ENCODE measurements at regions not wholly inside any gene's neighbourhood (a gene's known extent, or its start where the extent isn't known, plus 50 kb on each side); places are given as distances from the start of the nearest gene placed in this dataset.

GRCh38 chr20:41998539-41999341 is 380.6 kb upstream of the CHD6 start:
- Histone ChIP-seq H3K9ac (ENCODE audit: low read length) (no peak overlapping the region), H3K4me3 (ENCODE audit: low read depth, low read length, poor library complexity, severe bottlenecking) (no peak overlapping the region), H2AFZ (ENCODE audit: low read length) (no peak overlapping the region), H3K4me1 (ENCODE audit: insufficient read depth, low read length, severe bottlenecking) (no peaks in the 10 kb centered on the region), H3K4me2 (ENCODE audit: low read length) (no peak overlapping the region), H3F3A (ENCODE audit: insufficient read depth, low read length) (no peaks in the 10 kb centered on the region), H3K27me3 (ENCODE audit: insufficient read depth, low read length) (no peaks in the 10 kb centered on the region), H4K20me1 (ENCODE audit: insufficient read depth, low read length) (no peaks in the 10 kb centered on the region), H3K9me2 (ENCODE audit: low read depth, low read length) (no peaks in the 10 kb centered on the region), H3K27ac (ENCODE audit: low read depth, low read length, poor library complexity, severe bottlenecking) (no peak overlapping the region), H3K9me3 (ENCODE audit: low read length) (no peaks in the 10 kb centered on the region), H3K36me3 (ENCODE audit: insufficient read depth, low read length) (no peaks in the 10 kb centered on the region), H3K79me2 (ENCODE audit: insufficient read depth, low read length) (no peaks in the 10 kb centered on the region)
- no peak for TF ChIP-seq CTCF (IDR thresholded peaks at IDR 0.05; ENCODE audit: low read length)
- TF ChIP-seq EZH2 (IDR thresholded peaks at IDR 0.05; ENCODE audit: borderline replicate concordance, low read length), result no peak

- Histone ChIP-seq H4K20me1 (ENCODE audit: insufficient read depth, low read length) (no peaks in the 10 kb centered on the region), H3F3A (ENCODE audit: insufficient read depth, low read length) (no peaks in the 10 kb centered on the region), H3K4me2 (ENCODE audit: low read length) (no peak overlapping the region), H3K36me3 (ENCODE audit: insufficient read depth, low read length) (no peaks in the 10 kb centered on the region), H2AFZ (ENCODE audit: low read length) (no peak overlapping the region), H3K27ac (ENCODE audit: low read depth, low read length, poor library complexity, severe bottlenecking) (no peak overlapping the region), H3K27me3 (ENCODE audit: insufficient read depth, low read length) (no peaks in the 10 kb centered on the region), H3K9me3 (ENCODE audit: low read length) (no peaks in the 10 kb centered on the region), H3K9me2 (ENCODE audit: low read depth, low read length) (no peaks in the 10 kb centered on the region), H3K4me3 (ENCODE audit: low read depth, low read length, poor library complexity, severe bottlenecking) (no peak overlapping the region), H3K79me2 (ENCODE audit: insufficient read depth, low read length) (no peaks in the 10 kb centered on the region), H3K4me1 (ENCODE audit: insufficient read depth, low read length, severe bottlenecking) (no peaks in the 10 kb centered on the region), H3K9ac (ENCODE audit: low read length) (no peak overlapping the region)
- TF ChIP-seq EZH2 (IDR thresholded peaks at IDR 0.05; ENCODE audit: borderline replicate concordance, low read length) (no peak), CTCF (IDR thresholded peaks at IDR 0.05; ENCODE audit: low read length) (no peak)
These were observed 378.8 kb upstream of the CHD6 start for GRCh38 chr20:41996951-41997350.

GRCh38 chr20:41992481-41992880 is 374.3 kb upstream of the CHD6 start:
- no peak overlapping the region for H3K4me3 ChIP-seq (ENCODE audit: low read depth, low read length, poor library complexity, severe bottlenecking)
- H3K9me3 ChIP-seq (ENCODE audit: low read length), result no peaks in the 10 kb centered on the region
- no peaks in the 10 kb centered on the region for H3K4me1 ChIP-seq (ENCODE audit: insufficient read depth, low read length, severe bottlenecking)
- no peak overlapping the region for H3K9ac ChIP-seq (ENCODE audit: low read length)
- no peaks in the 10 kb centered on the region for H3K36me3 ChIP-seq (ENCODE audit: insufficient read depth, low read length)
- no peaks in the 10 kb centered on the region for H3K9me2 ChIP-seq (ENCODE audit: low read depth, low read length)
- H3K79me2 ChIP-seq (ENCODE audit: insufficient read depth, low read length), result no peaks in the 10 kb centered on the region
- H3K4me2 ChIP-seq (ENCODE audit: low read length), result no peak overlapping the region
- H2AFZ ChIP-seq (ENCODE audit: low read length), result no peak overlapping the region
- H3K27ac ChIP-seq (ENCODE audit: low read depth, low read length, poor library complexity, severe bottlenecking), result no peak overlapping the region
- H3F3A ChIP-seq (ENCODE audit: insufficient read depth, low read length), result no peaks in the 10 kb centered on the region
- no peak for TF ChIP-seq CTCF (IDR thresholded peaks at IDR 0.05; ENCODE audit: low read length)
- no peak for TF ChIP-seq EZH2 (IDR thresholded peaks at IDR 0.05; ENCODE audit: borderline replicate concordance, low read length)
- H3K27me3 ChIP-seq (ENCODE audit: insufficient read depth, low read length), result no peaks in the 10 kb centered on the region
- H4K20me1 ChIP-seq (ENCODE audit: insufficient read depth, low read length), result no peaks in the 10 kb centered on the region
